GM18873 (cell line): ENCODE measurements at regions not wholly inside any gene's neighbourhood (a gene's known extent, or its start where the extent isn't known, plus 50 kb on each side); places are given as distances from the start of the nearest gene placed in this dataset.
"Not testable (repeated sequence)": the region's sequence is repeated elsewhere in the genome, so short reads cannot be mapped to it uniquely, and the experiment has no call there.

Experiments
- ATAC-seq: cut with Tn5 transposase; IDR thresholded peaks from one replicate; pipeline ENCODE4 v1.9.1; 2021; ENCODE audit warnings: mild to moderate bottlenecking, moderate library complexity, moderate number of reproducible peaks; ENCODE audit not compliant: unreplicated experiment, low FRiP score

DNA sequence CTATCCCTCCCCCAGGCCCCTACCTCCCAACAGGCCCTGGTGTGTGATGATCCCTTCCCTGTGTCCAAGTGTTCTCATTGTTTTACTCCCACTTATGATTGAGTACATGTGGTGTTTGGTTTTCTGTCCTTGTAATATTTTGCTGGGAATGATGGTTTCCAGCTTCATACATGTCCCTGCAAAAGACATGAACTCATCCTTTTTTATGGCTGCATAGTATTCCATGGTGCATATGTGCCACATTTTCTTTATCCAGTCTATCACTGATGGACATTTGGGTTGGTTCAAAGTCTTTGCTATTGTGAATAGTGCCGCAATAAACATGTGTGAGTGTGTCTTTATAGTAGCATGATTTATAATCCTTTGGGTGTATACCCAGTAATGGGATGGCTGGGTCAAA lies 151.7 kb downstream of the VSIG4 start:
- not testable (repeated sequence) for ATAC-seq

- no peak for ATAC-seq
Measured at GRCh38 chrX:65883556-65883955, 156.3 kb downstream of the VSIG4 start.

DNA sequence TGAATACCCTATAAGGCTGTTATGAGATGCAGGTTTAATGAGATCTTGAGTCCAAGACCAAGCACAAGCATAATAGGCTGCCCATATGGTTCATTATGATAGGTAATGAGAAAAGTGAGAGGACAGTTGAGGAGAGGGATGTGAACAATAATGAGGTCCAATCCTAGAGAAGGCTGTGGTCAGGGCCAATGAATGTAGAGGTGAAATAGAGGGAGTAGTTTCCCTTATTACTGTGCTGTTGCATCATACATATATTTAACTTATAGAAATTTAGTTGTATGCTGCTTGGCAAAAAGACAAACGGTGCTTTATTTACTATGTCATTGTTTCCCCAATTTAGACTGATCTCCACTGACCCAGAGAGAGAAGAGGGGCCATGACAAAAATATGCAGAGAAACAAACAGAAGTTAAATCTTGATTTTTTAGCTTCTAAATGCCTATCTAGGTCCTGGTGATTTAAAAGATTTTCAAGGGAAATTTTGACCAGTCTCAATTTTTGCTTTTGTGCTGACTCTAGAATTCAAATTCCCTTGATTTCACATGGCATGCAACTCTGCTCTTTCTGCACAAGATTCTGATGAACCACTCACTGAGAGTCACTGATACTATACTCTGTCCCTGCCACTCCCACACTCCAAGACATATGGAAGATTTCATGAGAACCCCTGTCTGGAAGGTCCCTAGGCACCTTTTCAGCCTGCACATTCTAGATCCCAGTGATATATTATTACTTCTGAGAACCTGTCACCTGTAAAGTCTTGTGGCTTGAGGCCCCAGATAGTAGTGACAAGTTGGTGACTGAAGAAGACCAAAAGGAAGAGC lies 159.7 kb downstream of the VSIG4 start:
- no peak for ATAC-seq

GRCh38 chrX:65878456-65878855 lies 161.4 kb downstream of the VSIG4 start:
- no peak for ATAC-seq

DNA sequence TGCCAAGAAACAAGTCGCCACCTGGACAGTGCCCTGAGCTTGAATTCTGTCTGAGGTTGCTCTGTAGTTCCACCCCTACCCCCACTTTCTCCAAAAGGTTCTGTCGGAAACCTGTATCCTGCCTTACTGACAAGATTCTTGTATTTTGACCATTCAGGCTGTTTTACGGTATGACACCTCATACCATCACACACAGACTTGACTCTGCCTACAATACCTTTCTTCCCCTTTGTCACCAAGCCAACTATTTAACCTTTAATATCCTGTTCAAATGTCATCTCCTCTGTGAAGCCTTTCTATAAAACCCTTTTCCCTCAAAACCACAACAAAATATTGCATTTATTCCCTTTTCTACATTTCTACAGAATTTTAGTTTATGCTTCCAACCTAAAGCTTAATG lies 161.9 kb downstream of the VSIG4 start:
- no peak for ATAC-seq

GRCh38 chrX:65875614-65876013 lies 164.3 kb downstream of the VSIG4 start:
- not testable (repeated sequence) for ATAC-seq

DNA sequence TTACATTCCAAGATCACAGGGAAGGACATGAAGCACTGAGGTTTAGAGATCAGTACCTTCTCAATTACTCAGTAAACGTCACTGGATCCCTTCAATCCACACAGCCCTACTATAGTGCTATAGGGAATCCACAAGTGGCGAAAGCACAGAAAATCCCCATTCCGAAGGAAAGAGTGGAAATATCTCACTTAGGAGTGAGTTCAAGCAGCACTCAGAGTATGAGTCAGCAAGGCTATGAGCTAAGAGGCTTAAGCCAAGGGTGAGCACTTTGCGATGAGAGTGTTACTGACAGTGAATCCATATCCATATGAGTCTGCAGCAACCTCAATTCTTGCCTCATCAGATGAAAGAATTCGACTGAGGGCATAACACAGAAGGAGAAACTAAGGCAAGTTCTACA lies 165.1 kb downstream of the VSIG4 start:
- no peak for ATAC-seq

- ATAC-seq, result no peak
Measured at GRCh38 chrX:65874110-65874509, 165.8 kb downstream of the VSIG4 start.

- ATAC-seq, result no peak
Measured at GRCh38 chrX:65873385-65873784, 166.5 kb downstream of the VSIG4 start.

DNA sequence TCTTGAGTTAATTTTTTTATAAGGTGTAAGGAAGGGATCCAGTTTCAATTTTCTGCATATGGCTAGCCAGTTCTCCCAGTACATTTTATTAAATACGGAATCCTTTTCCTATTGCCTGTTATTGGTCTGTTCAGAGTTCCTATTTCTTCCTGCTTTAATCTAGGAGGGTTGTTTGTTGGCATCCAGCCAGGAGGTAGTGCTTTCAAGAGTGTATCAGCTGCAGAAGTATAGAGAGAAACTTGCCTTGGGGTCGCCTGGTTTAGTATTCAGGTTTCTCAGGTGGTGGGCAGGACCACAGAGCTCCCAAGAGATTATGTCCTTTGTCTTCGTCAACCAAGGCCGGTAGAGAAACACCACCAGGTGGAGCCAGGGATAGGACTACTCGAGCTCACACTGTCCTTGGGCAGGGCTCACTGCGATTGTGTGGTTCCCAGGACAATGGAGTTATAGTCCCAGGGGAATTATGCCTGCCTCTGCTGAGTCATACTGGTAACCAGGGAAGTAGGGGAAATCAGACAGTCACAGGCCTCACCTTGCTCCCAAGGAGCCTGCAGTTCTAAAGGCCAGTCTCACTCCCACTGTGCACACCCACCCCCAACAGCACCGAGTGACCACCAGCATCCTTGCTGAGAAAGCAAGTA lies 168.1 kb downstream of the VSIG4 start:
- ATAC-seq, result peak; percentile 59

- ATAC-seq, result not testable (repeated sequence)
Measured at GRCh38 chrX:65870544-65870943, 169.3 kb downstream of the VSIG4 start.

DNA sequence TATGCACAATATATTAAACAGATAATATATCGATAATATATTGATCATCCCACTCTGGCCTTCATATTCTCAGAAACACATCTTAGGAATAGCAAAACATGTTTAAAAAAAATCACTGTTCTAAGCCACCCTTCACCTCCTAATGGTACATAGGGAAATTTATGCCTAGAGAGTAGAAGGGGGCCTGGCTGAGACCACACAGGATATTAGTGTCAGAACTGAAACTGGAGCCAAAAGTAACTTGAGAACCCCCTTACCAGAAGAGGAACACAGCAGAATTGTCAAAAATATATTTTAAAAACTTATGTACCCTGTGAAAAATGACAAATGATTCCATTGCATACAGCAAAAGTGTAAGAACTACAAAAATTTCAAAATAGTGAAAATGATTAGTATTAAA lies 173.1 kb downstream of the VSIG4 start:
- ATAC-seq, result no peak

DNA sequence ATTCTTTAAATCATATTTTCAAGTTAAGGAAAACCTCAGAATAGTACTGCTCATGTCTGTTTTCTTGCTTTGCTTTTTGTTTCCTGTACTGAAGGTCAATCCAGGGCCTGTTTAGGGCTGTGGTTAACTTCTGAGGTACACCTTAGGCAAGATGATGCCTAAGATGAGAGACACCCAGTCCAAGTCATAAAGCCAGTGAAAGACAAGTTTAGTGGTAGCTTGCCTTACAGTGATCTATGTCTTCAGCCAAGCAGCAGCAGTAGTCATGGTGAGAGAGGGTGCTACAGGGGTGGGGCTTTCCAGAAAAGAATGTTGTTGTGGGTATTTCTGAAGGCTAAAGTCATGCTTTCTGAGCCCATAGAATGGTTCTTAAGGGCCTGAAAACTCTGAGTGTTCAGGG lies 173.7 kb downstream of the VSIG4 start:
- ATAC-seq, result peak; percentile 75

GRCh38 chrX:65862638-65863037 lies 177.2 kb downstream of the VSIG4 start:
- no peak for ATAC-seq

DNA sequence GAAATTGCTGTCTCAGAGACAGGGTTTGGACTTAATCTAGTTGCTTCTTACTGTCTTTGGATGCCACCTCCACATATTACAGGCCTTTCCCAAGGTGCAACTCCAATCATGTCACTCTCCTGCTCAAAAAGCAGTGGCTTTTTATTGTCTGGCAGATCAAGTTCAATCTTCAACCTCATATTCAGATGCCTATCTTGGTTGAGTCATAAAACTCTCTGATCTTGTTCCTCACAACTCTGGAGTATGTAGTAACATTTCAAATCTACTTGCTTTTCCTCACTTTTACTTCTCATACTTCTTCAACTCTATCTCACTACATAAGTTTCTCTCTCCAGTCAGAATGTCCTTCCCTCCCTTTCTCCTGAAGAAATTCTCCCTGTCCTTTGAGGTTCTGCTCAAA lies 180.6 kb downstream of the VSIG4 start:
- ATAC-seq, result no peak

DNA sequence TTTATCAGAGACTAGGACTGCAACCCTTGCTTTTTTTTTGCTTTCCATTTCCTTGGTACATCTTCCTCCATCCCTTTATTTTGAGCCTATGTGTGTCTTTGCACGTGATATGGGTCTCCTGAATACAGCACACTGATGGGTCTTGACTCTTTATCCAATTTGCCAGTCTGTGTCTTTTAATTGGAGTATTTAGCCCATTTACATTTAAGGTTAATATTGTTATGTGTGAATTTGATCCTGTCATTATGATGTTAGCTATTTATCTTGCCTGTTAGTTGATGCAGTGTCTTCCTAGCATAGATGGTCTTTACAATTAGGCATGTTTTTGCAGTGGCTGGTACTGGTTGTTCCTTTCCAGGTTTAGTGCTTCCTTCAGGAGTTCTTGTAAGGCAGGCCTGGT lies 185.4 kb downstream of the VSIG4 start:
- not testable (repeated sequence) for ATAC-seq

- not testable (repeated sequence) for ATAC-seq
Measured at GRCh38 chrX:65851306-65851705, 183.9 kb downstream of the MSN start.

- not testable (repeated sequence) for ATAC-seq
Measured at GRCh38 chrX:65850821-65851220, 183.4 kb downstream of the MSN start.

GRCh38 chrX:65846974-65847373 lies 179.5 kb downstream of the MSN start:
- no peak for ATAC-seq

DNA sequence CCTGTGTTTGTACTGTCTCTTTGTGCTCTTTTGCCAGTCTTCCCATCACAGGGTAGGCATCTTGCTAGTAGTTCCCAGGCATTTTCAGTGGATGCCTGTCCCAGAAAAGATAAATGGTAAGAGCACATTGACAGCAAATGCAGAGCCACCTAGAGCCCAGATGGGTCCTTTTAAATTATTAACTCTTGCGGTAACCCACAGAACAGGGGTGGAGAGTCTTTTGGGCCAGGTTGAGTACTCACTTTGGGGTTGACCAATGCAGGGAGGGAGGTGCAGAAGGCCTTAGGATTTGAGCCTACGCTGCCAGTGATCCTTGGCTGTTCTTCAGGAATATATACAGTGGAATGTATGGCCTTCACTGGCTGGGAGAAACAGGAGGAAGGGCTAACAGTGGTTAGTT lies 173.8 kb downstream of the MSN start:
- ATAC-seq, result no peak

DNA sequence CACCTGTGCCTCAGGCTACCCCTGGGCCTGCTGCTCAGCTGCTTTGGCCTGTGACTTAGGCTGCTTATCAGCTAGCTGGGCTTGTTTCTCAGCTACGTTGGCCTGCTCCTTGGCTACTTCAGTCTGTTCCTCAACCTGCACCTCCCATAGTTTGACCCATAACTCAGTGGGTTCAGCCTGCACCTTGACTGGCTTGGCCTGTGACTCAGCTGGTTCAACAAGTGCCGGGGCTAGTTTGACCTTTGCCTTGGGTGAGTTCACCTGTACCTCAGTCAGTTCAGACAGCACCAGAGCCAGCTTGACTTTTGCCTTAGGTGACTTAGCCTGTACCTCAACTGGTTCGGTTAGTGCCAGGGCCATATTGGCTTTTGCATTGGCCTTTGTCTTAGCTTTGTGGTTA lies 171.2 kb downstream of the MSN start:
- no peak for ATAC-seq
